RWPE1 (cell line): ENCODE measurements at regions not wholly inside any gene's neighbourhood (a gene's known extent, or its start where the extent isn't known, plus 50 kb on each side); places are given as distances from the start of the nearest gene placed in this dataset.

ENCODE experiments used
- CTCF ChIA-PET: fragments of 350-600 bp; sonication (Branson Sonifier 250); formaldehyde crosslinking; extraction: SDS; loops from one replicate; lab custom pipeline; 2021; lab: Yijun Ruan, JAX
- POLR2A ChIA-PET: fragments of 400-600 bp; formaldehyde crosslinking; extraction: SDS; loops from one replicate; lab custom pipeline; 2020; ENCODE audit warnings: antibody characterized with exemption; ENCODE audit not compliant: low non-redundant PET; lab: Yijun Ruan, JAX
- DNase-seq: peaks from one replicate; pipeline ENCODE4 v3.0.0; 2012; ENCODE audit warnings: low spot score
- H3K27ac ChIP-seq: fragments of 450-650 bp; 2 replicates; pipeline ENCODE4 v1.5.1; 2017
- CTCF ChIP-seq: fragments of 450-650 bp; conservative IDR thresholded peaks from 2 replicates; pipeline ENCODE4 v1.5.1; 2017; ENCODE audit warnings: low read depth, mild to moderate bottlenecking

GRCh38 chr10:42936580-42936979, 140.3 kb upstream of the RET start:
- POLR2A ChIA-PET = no interaction called here
- H3K27ac ChIP-seq = no peak overlapping the region
- no peak for TF ChIP-seq CTCF
- CTCF ChIA-PET = no interaction called here
- no peak for DNase-seq

- CTCF ChIA-PET = no interaction called here
- no peak for TF ChIP-seq CTCF
- no peak for DNase-seq
- H3K27ac ChIP-seq = no peak overlapping the region
- POLR2A ChIA-PET = no interaction called here
Measured at GRCh38 chr10:42937048-42937447, 139.8 kb upstream of the RET start.

- POLR2A ChIA-PET = no interaction called here
- CTCF ChIA-PET = no interaction called here
- DNase-seq = no peak
- H3K27ac ChIP-seq = no peak overlapping the region
- no peak for TF ChIP-seq CTCF
Measured at GRCh38 chr10:42937649-42938180, 139.2 kb upstream of the RET start.

- no peak for TF ChIP-seq CTCF
- H3K27ac ChIP-seq = no peak overlapping the region
- DNase-seq = no peak
- POLR2A ChIA-PET = no interaction called here
- CTCF ChIA-PET = no interaction called here
Measured at GRCh38 chr10:42938351-42938750, 138.5 kb upstream of the RET start.

GRCh38 chr10:42939237-42939636, 137.6 kb upstream of the RET start:
- no peak overlapping the region for H3K27ac ChIP-seq
- TF ChIP-seq CTCF = no peak
- POLR2A ChIA-PET = no interaction called here
- CTCF ChIA-PET = no interaction called here
- no peak for DNase-seq

- DNase-seq = no peak
- ChIA-PET CTCF (no interaction called here), POLR2A (no interaction called here)
- H3K27ac ChIP-seq = no peak overlapping the region
- no peak for TF ChIP-seq CTCF
Measured at GRCh38 chr10:42939685-42940366, 137.0 kb upstream of the RET start.
